GM23338 (cell line): ENCODE measurements at regions not wholly inside any gene's neighbourhood (a gene's known extent, or its start where the extent isn't known, plus 50 kb on each side); places are given as distances from the start of the nearest gene placed in this dataset.

Experiments
- EZH2 ChIP-seq: fragments of 200-600 bp; sonication (generic); IDR thresholded peaks from one replicate; pipeline ENCODE4 v1.8.0; 2017; ENCODE audit warnings: antibody characterized with exemption, mild to moderate bottlenecking, low read depth; ENCODE audit not compliant: unreplicated experiment
- EZH2phosphoT487 ChIP-seq: fragments of 200-600 bp; sonication (generic); IDR thresholded peaks from one replicate; pipeline ENCODE4 v1.8.1; 2018; ENCODE audit warnings: antibody characterized with exemption; ENCODE audit not compliant: unreplicated experiment
- JUNB ChIP-seq: IDR thresholded peaks from one replicate; pipeline ENCODE4 v1.6.1; 2016; ENCODE audit warnings: antibody characterized with exemption; ENCODE audit not compliant: unreplicated experiment
- ZNF331 ChIP-seq: fragments of 250-450 bp; sonication (Bioruptor Pico); IDR thresholded peaks from 2 replicates; pipeline ENCODE4 v1.5.0; 2020; ENCODE audit warnings: low read depth, mild to moderate bottlenecking, moderate library complexity
- TF ChIP-seq, protein P1 (sequence below), 2 experiments: fragments of 200-600 bp in 1 of 2; sonication (generic) in 1 of 2; conservative IDR thresholded peaks; 2 replicates each; pipeline versions ENCODE4 v1.5.1 to v1.6.1; 2016 to 2017; ENCODE audit warnings: antibody characterized with exemption in 2 of 2, low read depth in 2 of 2, mild to moderate bottlenecking in 2 of 2, moderate library complexity in 1 of 2

DNA sequence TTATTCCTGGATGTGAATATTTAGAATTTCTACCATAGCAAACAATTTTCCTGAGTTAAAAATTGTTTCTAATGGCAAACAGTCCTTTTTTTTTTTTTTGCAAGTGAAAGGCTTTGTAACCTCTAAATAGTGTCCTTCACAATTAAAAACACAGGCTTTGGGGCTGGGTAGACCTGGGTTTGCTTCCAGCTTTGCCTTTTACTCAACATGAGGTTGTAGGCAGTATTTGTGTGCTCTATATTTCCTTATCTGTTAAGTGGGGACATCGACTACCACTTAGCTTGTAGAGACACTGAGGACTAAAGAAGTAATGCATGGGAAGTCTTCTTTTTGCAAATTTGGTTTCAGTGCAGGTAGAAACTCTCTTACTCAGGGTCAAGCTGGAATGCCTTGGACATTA is 169.4 kb upstream of the GRB10 start:
- no peak for TF ChIP-seq ZNF331 (CRISPR knock-in tag)
- TF ChIP-seq, protein P1, sequence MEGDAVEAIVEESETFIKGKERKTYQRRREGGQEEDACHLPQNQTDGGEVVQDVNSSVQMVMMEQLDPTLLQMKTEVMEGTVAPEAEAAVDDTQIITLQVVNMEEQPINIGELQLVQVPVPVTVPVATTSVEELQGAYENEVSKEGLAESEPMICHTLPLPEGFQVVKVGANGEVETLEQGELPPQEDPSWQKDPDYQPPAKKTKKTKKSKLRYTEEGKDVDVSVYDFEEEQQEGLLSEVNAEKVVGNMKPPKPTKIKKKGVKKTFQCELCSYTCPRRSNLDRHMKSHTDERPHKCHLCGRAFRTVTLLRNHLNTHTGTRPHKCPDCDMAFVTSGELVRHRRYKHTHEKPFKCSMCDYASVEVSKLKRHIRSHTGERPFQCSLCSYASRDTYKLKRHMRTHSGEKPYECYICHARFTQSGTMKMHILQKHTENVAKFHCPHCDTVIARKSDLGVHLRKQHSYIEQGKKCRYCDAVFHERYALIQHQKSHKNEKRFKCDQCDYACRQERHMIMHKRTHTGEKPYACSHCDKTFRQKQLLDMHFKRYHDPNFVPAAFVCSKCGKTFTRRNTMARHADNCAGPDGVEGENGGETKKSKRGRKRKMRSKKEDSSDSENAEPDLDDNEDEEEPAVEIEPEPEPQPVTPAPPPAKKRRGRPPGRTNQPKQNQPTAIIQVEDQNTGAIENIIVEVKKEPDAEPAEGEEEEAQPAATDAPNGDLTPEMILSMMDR (conservative IDR thresholded peaks at IDR 0.05; ENCODE audit: low read depth in 2 of 2), result no peak
- TF ChIP-seq EZH2, result no peak
- TF ChIP-seq EZH2phosphoT487, result no peak
- TF ChIP-seq JUNB, result no peak
